IPS-20b (cell line): ENCODE measurements at regions not wholly inside any gene's neighbourhood (a gene's known extent, or its start where the extent isn't known, plus 50 kb on each side); places are given as distances from the start of the nearest gene placed in this dataset.

Experiments
- H3K27ac ChIP-seq: one replicate; pipeline ENCODE4 v1.5.1; 2013; ENCODE audit warnings: low read length
- H3K27me3 ChIP-seq: 2 replicates; pipeline ENCODE4 v1.6.1; 2013; ENCODE audit warnings: mild to moderate bottlenecking, low read length, inconsistent platforms; ENCODE audit not compliant: insufficient read depth
- H3K36me3 ChIP-seq: 2 replicates; pipeline ENCODE4 v1.6.1; 2013; ENCODE audit warnings: low read depth, mild to moderate bottlenecking, inconsistent platforms, low read length, moderate library complexity; ENCODE audit not compliant: insufficient read depth
- H3K4me1 ChIP-seq: 2 replicates; pipeline ENCODE4 v1.6.1; 2013; ENCODE audit warnings: mild to moderate bottlenecking, control low read depth, inconsistent platforms, low read length, moderate library complexity; ENCODE audit not compliant: insufficient read depth
- H3K4me3 ChIP-seq: 2 replicates; pipeline ENCODE4 v1.5.1; 2013; ENCODE audit warnings: mild to moderate bottlenecking, low read length, inconsistent platforms
- H3K9ac ChIP-seq: 2 replicates; pipeline ENCODE4 v1.6.1; 2013; ENCODE audit warnings: low read depth, mild to moderate bottlenecking, inconsistent platforms, low read length, moderate library complexity
- H3K9me3 ChIP-seq: 2 replicates; pipeline ENCODE4 v1.6.1; 2013; ENCODE audit warnings: mild to moderate bottlenecking, low read depth, low read length, inconsistent platforms; ENCODE audit not compliant: insufficient read depth

GRCh38 chr4:125132729-125133128, 182.0 kb upstream of the FAT4 start:
- H3K36me3 ChIP-seq, result no peaks in the 10 kb centered on the region
- no peaks in the 10 kb centered on the region for H3K27me3 ChIP-seq
- H3K4me3 ChIP-seq, result no peak overlapping the region

DNA sequence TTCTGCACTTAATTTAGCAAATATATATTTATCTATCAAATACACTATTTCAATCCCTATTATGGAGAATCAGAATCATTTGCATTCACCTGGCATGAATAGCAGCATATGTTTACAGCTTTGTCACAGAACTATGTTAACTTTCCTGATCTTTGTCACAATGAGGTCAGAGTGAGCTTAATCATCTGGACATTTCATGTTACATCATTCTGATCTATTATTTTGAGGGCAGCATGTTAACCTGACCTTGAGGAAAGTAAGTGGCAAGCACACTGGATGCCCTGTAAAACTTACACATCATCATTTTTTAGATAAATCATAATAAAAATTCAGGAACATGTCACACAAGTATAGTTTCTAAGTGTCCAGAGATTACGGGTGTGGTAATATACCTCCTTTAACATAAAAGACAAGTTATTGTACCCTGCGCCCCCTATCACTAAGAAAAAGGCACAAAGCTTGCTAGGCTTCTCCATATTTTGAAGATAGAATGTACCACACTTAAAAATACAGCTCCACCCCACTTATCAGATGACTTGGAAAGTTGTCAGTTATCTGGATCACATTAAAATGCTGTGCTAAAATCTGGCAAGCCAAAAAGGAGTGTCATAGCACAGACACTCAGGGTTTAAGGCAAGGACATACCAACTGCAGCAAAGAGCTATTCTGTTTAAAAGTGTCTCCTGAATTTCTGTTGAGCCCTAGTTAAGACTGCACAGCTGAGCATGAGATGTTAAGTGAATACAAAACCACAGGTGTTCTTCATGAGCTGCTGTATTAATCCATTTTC, 182.7 kb upstream of the FAT4 start:
- Histone ChIP-seq H3K9me3 (no peaks in the 10 kb centered on the region), H3K27me3 (no peaks in the 10 kb centered on the region), H3K27ac (no peak overlapping the region), H3K36me3 (no peaks in the 10 kb centered on the region), H3K4me1 (no peaks in the 10 kb centered on the region), H3K9ac (no peak overlapping the region), H3K4me3 (no peak overlapping the region)

More at GRCh38 chr4:125132729-125133128, 182.0 kb upstream of the FAT4 start:
- Histone ChIP-seq H3K9me3 (no peaks in the 10 kb centered on the region), H3K9ac (no peak overlapping the region), H3K4me1 (no peaks in the 10 kb centered on the region), H3K27ac (no peak overlapping the region)

DNA sequence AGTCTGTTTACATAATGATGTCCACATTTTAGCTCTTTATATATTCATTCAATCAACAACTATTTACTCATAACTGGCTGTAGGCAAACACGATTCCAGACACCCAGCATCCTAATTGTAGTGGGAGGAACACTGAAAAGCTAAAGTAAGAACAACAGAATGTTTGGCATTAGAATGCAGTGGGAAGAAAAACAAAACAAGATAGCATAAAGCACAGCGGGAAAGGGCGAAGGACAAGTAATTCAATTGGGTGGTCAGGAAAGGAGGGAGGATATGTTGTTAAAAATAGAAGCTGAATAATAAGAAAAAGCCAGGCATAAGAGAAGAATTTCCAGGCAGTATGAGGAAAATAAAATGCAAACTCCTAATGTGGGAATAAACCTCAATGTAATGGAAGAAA, 189.5 kb upstream of the FAT4 start:
- Histone ChIP-seq H3K36me3 (no peaks in the 10 kb centered on the region), H3K27me3 (no peaks in the 10 kb centered on the region), H3K27ac (peak overlapping the region; percentile 2), H3K4me1 (peaks cover 13% of the 10 kb centered on the region; the same call in 1 of the 2 replicates), H3K9ac (no peak overlapping the region), H3K4me3 (peak overlapping the region; percentile 1; the same call in 1 of the 2 replicates), H3K9me3 (no peaks in the 10 kb centered on the region)

DNA sequence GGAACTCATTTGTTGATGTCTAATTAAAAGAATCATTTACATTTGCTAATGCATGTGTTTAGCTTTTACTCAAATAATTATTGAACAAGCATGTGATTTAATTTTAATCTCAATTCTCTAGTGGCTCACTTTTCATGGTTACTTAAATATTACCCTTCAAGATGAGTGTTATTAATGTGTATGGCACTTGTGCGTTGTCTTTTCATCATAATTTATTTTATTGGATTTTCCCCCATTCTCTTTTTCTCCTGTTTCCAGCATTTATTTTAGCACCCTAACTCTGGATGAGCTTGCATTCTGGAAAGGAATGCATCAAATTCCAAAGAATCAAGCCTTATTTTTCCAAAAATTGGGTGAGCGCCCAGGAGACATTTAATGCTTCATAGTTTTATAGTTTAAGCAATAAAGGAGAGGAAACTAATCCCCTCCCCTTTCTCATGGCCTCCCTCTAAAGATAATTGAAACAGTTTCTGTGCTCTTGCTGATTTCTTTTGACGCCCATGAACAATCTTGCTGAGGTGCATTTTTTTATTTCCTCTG, 191.1 kb upstream of the FAT4 start:
- Histone ChIP-seq H3K4me3 (no peak overlapping the region), H3K27me3 (no peaks in the 10 kb centered on the region), H3K36me3 (no peaks in the 10 kb centered on the region), H3K27ac (no peak overlapping the region), H3K9me3 (no peaks in the 10 kb centered on the region), H3K9ac (no peak overlapping the region), H3K4me1 (peaks cover 13% of the 10 kb centered on the region; the same call in 1 of the 2 replicates)

DNA sequence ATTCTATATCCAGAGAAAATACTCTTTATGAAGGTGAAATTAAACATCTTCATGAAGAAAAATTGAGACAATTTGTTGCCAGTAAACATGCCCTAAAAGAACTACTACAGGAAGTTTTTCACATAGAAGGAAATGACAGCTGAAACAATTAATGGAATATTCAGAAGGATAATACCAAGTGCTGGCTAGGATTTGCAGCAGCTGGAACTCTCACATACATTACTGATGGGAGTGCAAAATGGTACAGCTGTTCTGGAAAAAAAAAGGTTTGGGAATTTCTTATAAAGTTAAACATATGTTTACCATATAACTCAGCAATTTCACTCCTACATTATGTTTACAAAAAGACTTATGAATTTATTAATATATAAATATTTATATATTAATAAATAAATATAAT, 193.2 kb upstream of the FAT4 start:
- Histone ChIP-seq H3K36me3 (no peaks in the 10 kb centered on the region), H3K9ac (no peak overlapping the region), H3K27me3 (no peaks in the 10 kb centered on the region), H3K9me3 (no peaks in the 10 kb centered on the region), H3K4me1 (peaks cover 13% of the 10 kb centered on the region; the same call in 1 of the 2 replicates), H3K4me3 (no peak overlapping the region), H3K27ac (no peak overlapping the region)

- Histone ChIP-seq H3K27ac (no peak overlapping the region), H3K27me3 (no peaks in the 10 kb centered on the region), H3K9me3 (no peaks in the 10 kb centered on the region), H3K9ac (no peak overlapping the region), H3K36me3 (no peaks in the 10 kb centered on the region), H3K4me3 (no peak overlapping the region), H3K4me1 (no peaks in the 10 kb centered on the region; the same call in 1 of the 2 replicates)
Observed at GRCh38 chr4:125116431-125116830, 198.3 kb upstream of the FAT4 start.

GRCh38 chr4:125115941-125116340, 198.8 kb upstream of the FAT4 start:
- no peaks in the 10 kb centered on the region for H3K27me3 ChIP-seq
- H3K4me1 ChIP-seq, result no peaks in the 10 kb centered on the region; the same call in 1 of the 2 replicates
- no peak overlapping the region for H3K9ac ChIP-seq
- no peaks in the 10 kb centered on the region for H3K36me3 ChIP-seq
- H3K27ac ChIP-seq, result no peak overlapping the region
- no peaks in the 10 kb centered on the region for H3K9me3 ChIP-seq
- no peak overlapping the region for H3K4me3 ChIP-seq

DNA sequence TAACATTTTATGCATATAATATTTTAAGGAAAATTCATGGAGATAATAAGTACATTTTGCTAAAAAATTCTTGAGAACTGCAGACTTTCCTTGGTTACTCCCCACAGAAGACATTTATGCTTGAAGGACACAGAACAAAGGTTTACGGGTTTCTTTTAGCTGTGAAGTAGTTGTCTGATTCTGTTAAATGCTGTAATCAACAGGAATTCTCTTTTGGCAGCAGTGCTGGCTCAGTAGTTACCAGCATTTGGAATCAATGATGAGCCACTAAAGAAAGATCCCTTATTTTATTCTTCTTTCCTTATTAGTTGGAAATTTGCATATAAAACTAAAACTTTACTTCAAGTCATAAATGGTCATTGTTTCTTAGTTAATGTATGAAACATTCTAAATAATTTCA, 199.3 kb upstream of the FAT4 start:
- Histone ChIP-seq H3K27ac (no peak overlapping the region), H3K4me1 (no peaks in the 10 kb centered on the region; the same call in 1 of the 2 replicates), H3K36me3 (no peaks in the 10 kb centered on the region), H3K9me3 (no peaks in the 10 kb centered on the region), H3K4me3 (no peak overlapping the region), H3K9ac (no peak overlapping the region), H3K27me3 (no peaks in the 10 kb centered on the region)

GRCh38 chr4:125112536-125112935, 202.2 kb upstream of the FAT4 start:
- H3K36me3 ChIP-seq, result no peaks in the 10 kb centered on the region
- H3K27me3 ChIP-seq, result no peaks in the 10 kb centered on the region
- no peak overlapping the region for H3K27ac ChIP-seq
- H3K9ac ChIP-seq, result no peak overlapping the region
- no peaks in the 10 kb centered on the region for H3K9me3 ChIP-seq
- no peaks in the 10 kb centered on the region; the same call in 1 of the 2 replicates for H3K4me1 ChIP-seq
- H3K4me3 ChIP-seq, result no peak overlapping the region

DNA sequence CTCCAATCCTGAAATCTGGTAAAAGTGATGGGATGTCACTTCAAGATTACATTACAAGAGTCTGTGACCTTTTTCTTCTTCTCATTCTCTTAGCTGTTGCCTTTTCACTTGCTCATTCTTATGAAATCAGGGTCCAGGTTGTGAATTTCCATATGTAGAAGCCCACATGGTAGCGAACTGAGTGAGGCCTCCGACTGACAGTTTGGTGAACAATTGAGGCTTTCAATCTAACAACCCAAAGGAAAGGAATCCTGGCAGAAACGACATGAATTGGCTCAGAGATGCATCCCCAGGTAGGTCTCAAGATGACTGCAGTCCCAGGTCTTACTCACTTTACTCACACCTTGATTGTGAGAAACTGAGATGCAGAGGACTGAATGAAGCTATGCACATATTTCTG, 203.4 kb upstream of the FAT4 start:
- H3K4me1 ChIP-seq, result no peaks in the 10 kb centered on the region; the same call in 1 of the 2 replicates
- H3K9me3 ChIP-seq, result no peaks in the 10 kb centered on the region
- H3K4me3 ChIP-seq, result no peak overlapping the region
- H3K36me3 ChIP-seq, result no peaks in the 10 kb centered on the region
- H3K27me3 ChIP-seq, result no peaks in the 10 kb centered on the region
- no peak overlapping the region for H3K9ac ChIP-seq
- H3K27ac ChIP-seq, result no peak overlapping the region

- Histone ChIP-seq H3K9me3 (no peaks in the 10 kb centered on the region), H3K27ac (no peak overlapping the region), H3K4me1 (no peaks in the 10 kb centered on the region; the same call in 1 of the 2 replicates), H3K9ac (no peak overlapping the region), H3K27me3 (no peaks in the 10 kb centered on the region), H3K4me3 (no peak overlapping the region), H3K36me3 (no peaks in the 10 kb centered on the region)
Observed at GRCh38 chr4:125105561-125105960, 209.2 kb upstream of the FAT4 start.

GRCh38 chr4:125104616-125105015, 210.1 kb upstream of the FAT4 start:
- Histone ChIP-seq H3K9me3 (no peaks in the 10 kb centered on the region), H3K4me3 (no peak overlapping the region), H3K36me3 (no peaks in the 10 kb centered on the region), H3K27me3 (no peaks in the 10 kb centered on the region), H3K27ac (no peak overlapping the region), H3K4me1 (no peaks in the 10 kb centered on the region; the same call in 1 of the 2 replicates), H3K9ac (no peak overlapping the region)
